Activated CD8-positive, alpha-beta T cell treated with anti-CD3 and anti-CD28 coated beads, Interleukin-2, amount 10 ng/mL, durations not matched to agents 7 days and 5 days (primary cell): ENCODE measurements at regions not wholly inside any gene's neighbourhood (a gene's known extent, or its start where the extent isn't known, plus 50 kb on each side); places are given as distances from the start of the nearest gene placed in this dataset.

Experiments
- ATAC-seq: fragments of 150-1000 bp; cut with Tn5 transposase; one replicate; pipeline ENCODE4 v1.10.0; 2021; ENCODE audit warnings: moderate library complexity
- CTCF ChIA-PET: fragments of 350-600 bp; sonication (Branson Sonifier 250); formaldehyde crosslinking; loops from one replicate; lab custom pipeline; 2021; ENCODE audit warnings: antibody characterized with exemption; lab: Charles Lee
- POLR2A ChIA-PET: fragments of 350-600 bp; sonication (Branson Sonifier 250); formaldehyde crosslinking; loops from one replicate; lab custom pipeline; 2021; ENCODE audit warnings: antibody characterized with exemption; lab: Charles Lee
- DNase-seq: peaks from one replicate; pipeline ENCODE4 v3.0.0-alpha.2; 2020
- H3K27ac Mint-ChIP-seq: one replicate; pipeline ENCODE4 v1.8.0; 2021; ENCODE audit warnings: mild to moderate bottlenecking, mixed read lengths
- H3K27me3 Mint-ChIP-seq: one replicate; pipeline ENCODE4 v1.8.0; 2021; ENCODE audit warnings: low read depth, mixed read lengths
- H3K36me3 Mint-ChIP-seq: one replicate; pipeline ENCODE4 v1.8.0; 2021; ENCODE audit warnings: low read depth, mixed read lengths
- H3K4me1 Mint-ChIP-seq: one replicate; pipeline ENCODE4 v1.8.0; 2021; ENCODE audit warnings: low read depth, mixed read lengths
- H3K4me3 Mint-ChIP-seq: one replicate; pipeline ENCODE4 v1.8.0; 2021; ENCODE audit warnings: mild to moderate bottlenecking, mixed read lengths
- H3K9me3 Mint-ChIP-seq: one replicate; pipeline ENCODE4 v1.8.0; 2022; ENCODE audit warnings: mixed read lengths; ENCODE audit not compliant: insufficient read depth

GRCh38 chr12:77133566-77133965 is 68.2 kb upstream of the E2F7 start:
- H3K27ac Mint-ChIP-seq, result no peak overlapping the region
- no peaks in the 10 kb centered on the region for H3K27me3 Mint-ChIP-seq
- H3K9me3 Mint-ChIP-seq, result no peaks in the 10 kb centered on the region
- ChIA-PET POLR2A (no interaction called here), CTCF (no interaction called here)
- peak; percentile 41 for DNase-seq
- H3K36me3 Mint-ChIP-seq, result no peaks in the 10 kb centered on the region
- no peak overlapping the region for H3K4me3 Mint-ChIP-seq
- ATAC-seq, result peak; percentile 49
- H3K4me1 Mint-ChIP-seq, result no peaks in the 10 kb centered on the region

GRCh38 chr12:77131977-77132490 is 66.7 kb upstream of the E2F7 start:
- H3K27ac Mint-ChIP-seq, result no peak overlapping the region
- no peak for DNase-seq
- ChIA-PET CTCF (no interaction called here), POLR2A (no interaction called here)
- ATAC-seq, result no peak
- no peaks in the 10 kb centered on the region for H3K36me3 Mint-ChIP-seq
- no peaks in the 10 kb centered on the region for H3K9me3 Mint-ChIP-seq
- H3K4me1 Mint-ChIP-seq, result no peaks in the 10 kb centered on the region
- H3K27me3 Mint-ChIP-seq, result no peaks in the 10 kb centered on the region
- no peak overlapping the region for H3K4me3 Mint-ChIP-seq

- no peaks in the 10 kb centered on the region for H3K4me1 Mint-ChIP-seq
- H3K27ac Mint-ChIP-seq, result no peak overlapping the region
- no peaks in the 10 kb centered on the region for H3K9me3 Mint-ChIP-seq
- ATAC-seq, result no peak
- ChIA-PET POLR2A (no interaction called here), CTCF (no interaction called here)
- no peaks in the 10 kb centered on the region for H3K27me3 Mint-ChIP-seq
- no peaks in the 10 kb centered on the region for H3K36me3 Mint-ChIP-seq
- H3K4me3 Mint-ChIP-seq, result no peak overlapping the region
- no peak for DNase-seq
Observed at GRCh38 chr12:77130193-77130592, 64.8 kb upstream of the E2F7 start.

GRCh38 chr12:77124767-77125166 is 59.4 kb upstream of the E2F7 start:
- H3K9me3 Mint-ChIP-seq, result no peaks in the 10 kb centered on the region
- H3K27me3 Mint-ChIP-seq, result no peaks in the 10 kb centered on the region
- DNase-seq (no peak), ATAC-seq (no peak)
- H3K4me3 Mint-ChIP-seq, result no peak overlapping the region
- CTCF ChIA-PET, result no interaction called here
- no peaks in the 10 kb centered on the region for H3K36me3 Mint-ChIP-seq
- POLR2A ChIA-PET, result no interaction called here
- H3K27ac Mint-ChIP-seq, result no peak overlapping the region
- no peaks in the 10 kb centered on the region for H3K4me1 Mint-ChIP-seq

- DNase-seq, result no peak
- H3K9me3 Mint-ChIP-seq, result no peaks in the 10 kb centered on the region
- no peak for ATAC-seq
- CTCF ChIA-PET, result no interaction called here
- H3K36me3 Mint-ChIP-seq, result no peaks in the 10 kb centered on the region
- no peaks in the 10 kb centered on the region for H3K4me1 Mint-ChIP-seq
- H3K27ac Mint-ChIP-seq, result no peak overlapping the region
- POLR2A ChIA-PET, result no interaction called here
- H3K4me3 Mint-ChIP-seq, result no peak overlapping the region
- no peaks in the 10 kb centered on the region for H3K27me3 Mint-ChIP-seq
Observed at GRCh38 chr12:77122661-77123060, 57.3 kb upstream of the E2F7 start.

GRCh38 chr12:77122236-77122635 is 56.9 kb upstream of the E2F7 start:
- Mint-ChIP-seq H3K4me3 (no peak overlapping the region), H3K9me3 (no peaks in the 10 kb centered on the region), H3K27me3 (no peaks in the 10 kb centered on the region), H3K4me1 (no peaks in the 10 kb centered on the region), H3K36me3 (no peaks in the 10 kb centered on the region), H3K27ac (no peak overlapping the region)
- POLR2A ChIA-PET, result no interaction called here
- DNase-seq (no peak), ATAC-seq (no peak)
- CTCF ChIA-PET, result no interaction called here

GRCh38 chr12:77120156-77121085 is 55.1 kb upstream of the E2F7 start:
- ATAC-seq (no peak), DNase-seq (no peak)
- no peaks in the 10 kb centered on the region for H3K27me3 Mint-ChIP-seq
- no peak overlapping the region for H3K27ac Mint-ChIP-seq
- H3K4me3 Mint-ChIP-seq, result no peak overlapping the region
- ChIA-PET CTCF (no interaction called here), POLR2A (no interaction called here)
- no peaks in the 10 kb centered on the region for H3K36me3 Mint-ChIP-seq
- H3K4me1 Mint-ChIP-seq, result no peaks in the 10 kb centered on the region
- H3K9me3 Mint-ChIP-seq, result no peaks in the 10 kb centered on the region

- ChIA-PET CTCF (no interaction called here), POLR2A (no interaction called here)
- Mint-ChIP-seq H3K27ac (no peak overlapping the region), H3K27me3 (no peaks in the 10 kb centered on the region), H3K4me3 (no peak overlapping the region), H3K9me3 (no peaks in the 10 kb centered on the region), H3K4me1 (no peaks in the 10 kb centered on the region), H3K36me3 (no peaks in the 10 kb centered on the region)
- DNase-seq (no peak), ATAC-seq (no peak)
Observed at GRCh38 chr12:77118696-77119095, 53.3 kb upstream of the E2F7 start.

- Mint-ChIP-seq H3K4me3 (no peak overlapping the region), H3K4me1 (no peaks in the 10 kb centered on the region), H3K36me3 (no peaks in the 10 kb centered on the region), H3K27ac (no peak overlapping the region), H3K27me3 (no peaks in the 10 kb centered on the region), H3K9me3 (peaks cover 1% of the 10 kb centered on the region)
- ChIA-PET CTCF (no interaction called here), POLR2A (no interaction called here)
- ATAC-seq, result no peak
- DNase-seq, result no peak
Observed at GRCh38 chr12:77116277-77116676, 50.9 kb upstream of the E2F7 start.

GRCh38 chr12:77115471-77115870 is 50.1 kb upstream of the E2F7 start:
- H3K36me3 Mint-ChIP-seq, result no peaks in the 10 kb centered on the region
- POLR2A ChIA-PET, result no interaction called here

More at GRCh38 chr12:77115471-77115870, 50.1 kb upstream of the E2F7 start:
- no peaks in the 10 kb centered on the region for H3K27me3 Mint-ChIP-seq
- no peaks in the 10 kb centered on the region for H3K4me1 Mint-ChIP-seq
- H3K9me3 Mint-ChIP-seq, result peaks cover 7% of the 10 kb centered on the region
- ATAC-seq (no peak), DNase-seq (no peak)
- CTCF ChIA-PET, result no interaction called here
- H3K27ac Mint-ChIP-seq, result no peak overlapping the region
- H3K4me3 Mint-ChIP-seq, result no peak overlapping the region
